ENCODE measurements at regions not wholly inside any gene's neighbourhood (a gene's known extent, or its start where the extent isn't known, plus 50 kb on each side); places are given as distances from the start of the nearest gene placed in this dataset.
"Not testable (repeated sequence)": the region's sequence is repeated elsewhere in the genome, so short reads cannot be mapped to it uniquely, and the experiment has no call there.

- H3K27me3 ChIP-seq (ENCODE audit: control insufficient read depth, insufficient read depth, low read length), result no peaks in the 10 kb centered on the region
- no peaks in the 10 kb centered on the region for H3K4me1 ChIP-seq (ENCODE audit: control insufficient read depth, insufficient read depth, low read length)
- ATAC-seq, result no peak
- H3K4me1 Mint-ChIP-seq, result no peaks in the 10 kb centered on the region
- no peaks in the 10 kb centered on the region for H3K36me3 ChIP-seq (ENCODE audit: control insufficient read depth, insufficient read depth, low read length)
- no peak overlapping the region for H3K4me3 ChIP-seq (ENCODE audit: low read length)
- no peaks in the 10 kb centered on the region for H3K36me3 Mint-ChIP-seq
- no peak overlapping the region for H3K4me3 Mint-ChIP-seq
- H3K27ac ChIP-seq (ENCODE audit: low read length), result no peak overlapping the region
- peaks cover 0 to 6% of the 10 kb centered on the region in 2 donors for H3K27me3 Mint-ChIP-seq (ENCODE audit: low read depth in 2 of 2)
- no peaks in the 10 kb centered on the region for H3K9me3 Mint-ChIP-seq
- no peak overlapping the region for H3K27ac Mint-ChIP-seq
- no peaks in the 10 kb centered on the region for H3K9me3 ChIP-seq (ENCODE audit: control insufficient read depth, insufficient read depth, low read length)
- intact Hi-C loops (cut with micrococcal nuclease), result no loop called here
- no peak for TF ChIP-seq CTCF (IDR thresholded peaks at IDR 0.05)
- WGBS (ENCODE audit: insufficient coverage), result 93% methylated on average over 7 of the region's 7 CpGs
- no peak for DNase-seq
These were observed 119.0 kb upstream of the DMRT1 start for GRCh38 chr9:722388-722980.

GRCh38 chr9:724461-724860 lies 117.0 kb upstream of the DMRT1 start:
- H3K27me3 Mint-ChIP-seq (ENCODE audit: low read depth in 2 of 2); intact Hi-C loops (cut with micrococcal nuclease); H3K36me3 Mint-ChIP-seq; H3K4me1 Mint-ChIP-seq; H3K4me1 ChIP-seq (ENCODE audit: control insufficient read depth, insufficient read depth, low read length); H3K36me3 ChIP-seq (ENCODE audit: control insufficient read depth, insufficient read depth, low read length); ATAC-seq; H3K9me3 ChIP-seq (ENCODE audit: control insufficient read depth, insufficient read depth, low read length); H3K9me3 Mint-ChIP-seq; H3K27me3 ChIP-seq (ENCODE audit: control insufficient read depth, insufficient read depth, low read length); H3K27ac Mint-ChIP-seq; H3K4me3 ChIP-seq (ENCODE audit: low read length); H3K27ac ChIP-seq (ENCODE audit: low read length); DNase-seq; H3K4me3 Mint-ChIP-seq: not testable (repeated sequence)
- WGBS (ENCODE audit: insufficient coverage), result 96% methylated on average over 14 of the region's 14 CpGs

DNA sequence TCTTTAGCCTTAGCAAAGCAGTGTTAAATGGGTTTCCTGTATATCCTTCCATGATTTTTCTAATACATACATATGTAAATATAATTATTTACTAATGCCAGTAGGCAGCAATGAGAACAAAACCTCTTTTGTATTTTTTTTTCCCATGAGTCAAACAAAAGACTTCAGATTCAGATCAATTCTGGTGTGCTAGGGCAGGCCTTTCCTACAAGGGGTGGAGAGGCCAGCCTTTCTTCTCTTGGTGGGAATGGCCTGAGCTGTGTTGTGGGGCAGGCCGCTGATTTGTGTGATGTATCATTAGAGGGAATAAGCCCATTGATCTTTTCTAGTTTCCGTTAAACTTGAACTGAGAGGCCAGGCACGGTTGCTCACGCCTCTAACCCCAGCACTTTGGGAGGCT lies 115.5 kb upstream of the DMRT1 start:
- no peaks in the 10 kb centered on the region for H3K27me3 Mint-ChIP-seq (ENCODE audit: low read depth in 2 of 2)
- H3K27ac ChIP-seq (ENCODE audit: low read length), result no peak overlapping the region
- H3K4me1 ChIP-seq (ENCODE audit: control insufficient read depth, insufficient read depth, low read length), result no peaks in the 10 kb centered on the region
- no peak for TF ChIP-seq CTCF (IDR thresholded peaks at IDR 0.05)
- 98% methylated on average over 4 of the region's 4 CpGs for WGBS (ENCODE audit: insufficient coverage)
- intact Hi-C loops (cut with micrococcal nuclease), result no loop called here
- H3K27ac Mint-ChIP-seq, result no peak overlapping the region
- H3K4me3 ChIP-seq (ENCODE audit: low read length), result no peak overlapping the region
- no peaks in the 10 kb centered on the region for H3K36me3 ChIP-seq (ENCODE audit: control insufficient read depth, insufficient read depth, low read length)
- H3K36me3 Mint-ChIP-seq, result no peaks in the 10 kb centered on the region
- no peak for DNase-seq
- no peaks in the 10 kb centered on the region for H3K9me3 ChIP-seq (ENCODE audit: control insufficient read depth, insufficient read depth, low read length)
- no peak for ATAC-seq
- no peaks in the 10 kb centered on the region for H3K9me3 Mint-ChIP-seq
- H3K4me3 Mint-ChIP-seq, result no peak overlapping the region
- H3K27me3 ChIP-seq (ENCODE audit: control insufficient read depth, insufficient read depth, low read length), result no peaks in the 10 kb centered on the region
- H3K4me1 Mint-ChIP-seq, result no peaks in the 10 kb centered on the region

- no peaks in the 10 kb centered on the region for H3K4me1 ChIP-seq (ENCODE audit: control insufficient read depth, insufficient read depth, low read length)
- Mint-ChIP-seq H3K36me3 (no peaks in the 10 kb centered on the region), H3K4me1 (no peaks in the 10 kb centered on the region), H3K27me3 (ENCODE audit: low read depth in 2 of 2) (no peaks in the 10 kb centered on the region), H3K9me3 (no peaks in the 10 kb centered on the region), H3K27ac (no peak overlapping the region), H3K4me3 (no peak overlapping the region)
- H3K9me3 ChIP-seq (ENCODE audit: control insufficient read depth, insufficient read depth, low read length), result no peaks in the 10 kb centered on the region
- H3K4me3 ChIP-seq (ENCODE audit: low read length), result no peak overlapping the region
- intact Hi-C loops (cut with micrococcal nuclease), result no loop called here
- DNase-seq (no peak), ATAC-seq (no peak)
- no peak for TF ChIP-seq CTCF (IDR thresholded peaks at IDR 0.05)
- H3K36me3 ChIP-seq (ENCODE audit: control insufficient read depth, insufficient read depth, low read length), result no peaks in the 10 kb centered on the region
- H3K27ac ChIP-seq (ENCODE audit: low read length), result no peak overlapping the region
- no peaks in the 10 kb centered on the region for H3K27me3 ChIP-seq (ENCODE audit: control insufficient read depth, insufficient read depth, low read length)
- 93% methylated on average over 1 of the region's 1 CpG for WGBS (ENCODE audit: insufficient coverage)
These were observed 113.7 kb upstream of the DMRT1 start for GRCh38 chr9:727767-728166.
